HCT116 (cell line): ENCODE measurements at regions not wholly inside any gene's neighbourhood (a gene's known extent, or its start where the extent isn't known, plus 50 kb on each side); places are given as distances from the start of the nearest gene placed in this dataset.
"Not testable (repeated sequence)": the region's sequence is repeated elsewhere in the genome, so short reads cannot be mapped to it uniquely, and the experiment has no call there.

Experiments used
- CEBPB ChIP-seq: IDR thresholded peaks from 2 replicates; pipeline ENCODE4 v1.6.1; 2012; ENCODE audit warnings: low read depth
- EGR1 ChIP-seq: IDR thresholded peaks from 2 replicates; pipeline ENCODE4 v1.6.1; 2012; ENCODE audit warnings: low read depth
- EZH2 ChIP-seq: fragments of 200-600 bp; sonication (generic); IDR thresholded peaks from 2 replicates; pipeline ENCODE4 v1.6.1; 2017; ENCODE audit warnings: antibody characterized with exemption, mixed run types
- JUND ChIP-seq: IDR thresholded peaks from 2 replicates; pipeline ENCODE4 v1.6.1; 2012
- POLR2A ChIP-seq: IDR thresholded peaks from 2 replicates; pipeline ENCODE4 v1.7.0; 2011; ENCODE audit warnings: borderline replicate concordance; ENCODE audit not compliant: insufficient read depth, insufficient read length; ENCODE audit errors: extremely low read depth
- POLR2AphosphoS5 ChIP-seq: IDR thresholded peaks from 2 replicates; pipeline ENCODE4 v1.6.1; 2011; ENCODE audit warnings: mild to moderate bottlenecking, low read depth, low read length, moderate library complexity
- RAD21 ChIP-seq: IDR thresholded peaks from 2 replicates; pipeline ENCODE4 v1.6.1; 2012; ENCODE audit warnings: low read depth, mild to moderate bottlenecking
- YY1 ChIP-seq: IDR thresholded peaks from 2 replicates; pipeline ENCODE4 v1.6.1; 2011; ENCODE audit warnings: low read length, low read depth, moderate library complexity, mild to moderate bottlenecking; ENCODE audit not compliant: insufficient replicate concordance; ENCODE audit errors: extremely low read depth
- TF ChIP-seq, protein P1 (sequence below): IDR thresholded peaks from 2 replicates; pipeline ENCODE4 v1.6.1; 2012; ENCODE audit warnings: low read depth
- TF ChIP-seq, protein P2 (sequence below), 3 experiments: fragments of 200-600 bp in 1 of 3; sonication (generic) in 1 of 3; IDR thresholded peaks in 2 of 3; conservative IDR thresholded peaks in 1 of 3; 2 replicates each; pipeline ENCODE4 v1.5.1; 2012 to 2017; ENCODE audit warnings: low read depth in 2 of 3, low read length in 2 of 3, antibody characterized with exemption in 1 of 3, borderline replicate concordance in 1 of 3, control low read depth in 1 of 3, mild to moderate bottlenecking in 1 of 3, mixed read lengths in 1 of 3, mixed run types in 1 of 3, moderate library complexity in 1 of 3; ENCODE audit not compliant: insufficient read depth in 1 of 3
- TF ChIP-seq, protein P3 (sequence below): IDR thresholded peaks from 2 replicates; pipeline ENCODE4 v1.6.1; 2012

DNA sequence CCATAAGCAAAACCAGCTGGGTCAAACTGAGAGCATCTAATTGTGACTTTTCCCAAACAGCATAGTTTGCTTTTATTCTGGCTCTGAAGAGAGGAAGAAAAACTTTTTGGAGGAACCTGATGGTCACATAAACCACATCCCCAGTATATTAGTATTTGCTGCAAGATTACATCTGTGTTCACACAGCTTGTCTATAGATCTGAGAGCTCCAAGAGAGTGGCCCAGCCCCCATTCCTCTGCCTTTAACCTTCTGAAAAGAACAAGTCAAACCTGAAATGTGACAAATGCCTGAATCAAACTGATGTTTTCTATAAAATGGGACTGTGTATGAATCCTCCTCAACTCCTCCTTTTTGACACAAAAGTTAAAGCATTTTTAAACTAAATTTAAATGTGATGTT is 435.2 kb downstream of the ZNF479 start:
- not testable (repeated sequence) for TF ChIP-seq CEBPB, POLR2AphosphoS5, POLR2A, EZH2, EGR1, JUND, YY1, RAD21
- TF ChIP-seq, protein P1, sequence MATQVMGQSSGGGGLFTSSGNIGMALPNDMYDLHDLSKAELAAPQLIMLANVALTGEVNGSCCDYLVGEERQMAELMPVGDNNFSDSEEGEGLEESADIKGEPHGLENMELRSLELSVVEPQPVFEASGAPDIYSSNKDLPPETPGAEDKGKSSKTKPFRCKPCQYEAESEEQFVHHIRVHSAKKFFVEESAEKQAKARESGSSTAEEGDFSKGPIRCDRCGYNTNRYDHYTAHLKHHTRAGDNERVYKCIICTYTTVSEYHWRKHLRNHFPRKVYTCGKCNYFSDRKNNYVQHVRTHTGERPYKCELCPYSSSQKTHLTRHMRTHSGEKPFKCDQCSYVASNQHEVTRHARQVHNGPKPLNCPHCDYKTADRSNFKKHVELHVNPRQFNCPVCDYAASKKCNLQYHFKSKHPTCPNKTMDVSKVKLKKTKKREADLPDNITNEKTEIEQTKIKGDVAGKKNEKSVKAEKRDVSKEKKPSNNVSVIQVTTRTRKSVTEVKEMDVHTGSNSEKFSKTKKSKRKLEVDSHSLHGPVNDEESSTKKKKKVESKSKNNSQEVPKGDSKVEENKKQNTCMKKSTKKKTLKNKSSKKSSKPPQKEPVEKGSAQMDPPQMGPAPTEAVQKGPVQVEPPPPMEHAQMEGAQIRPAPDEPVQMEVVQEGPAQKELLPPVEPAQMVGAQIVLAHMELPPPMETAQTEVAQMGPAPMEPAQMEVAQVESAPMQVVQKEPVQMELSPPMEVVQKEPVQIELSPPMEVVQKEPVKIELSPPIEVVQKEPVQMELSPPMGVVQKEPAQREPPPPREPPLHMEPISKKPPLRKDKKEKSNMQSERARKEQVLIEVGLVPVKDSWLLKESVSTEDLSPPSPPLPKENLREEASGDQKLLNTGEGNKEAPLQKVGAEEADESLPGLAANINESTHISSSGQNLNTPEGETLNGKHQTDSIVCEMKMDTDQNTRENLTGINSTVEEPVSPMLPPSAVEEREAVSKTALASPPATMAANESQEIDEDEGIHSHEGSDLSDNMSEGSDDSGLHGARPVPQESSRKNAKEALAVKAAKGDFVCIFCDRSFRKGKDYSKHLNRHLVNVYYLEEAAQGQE = not testable (repeated sequence)
- TF ChIP-seq, protein P2, sequence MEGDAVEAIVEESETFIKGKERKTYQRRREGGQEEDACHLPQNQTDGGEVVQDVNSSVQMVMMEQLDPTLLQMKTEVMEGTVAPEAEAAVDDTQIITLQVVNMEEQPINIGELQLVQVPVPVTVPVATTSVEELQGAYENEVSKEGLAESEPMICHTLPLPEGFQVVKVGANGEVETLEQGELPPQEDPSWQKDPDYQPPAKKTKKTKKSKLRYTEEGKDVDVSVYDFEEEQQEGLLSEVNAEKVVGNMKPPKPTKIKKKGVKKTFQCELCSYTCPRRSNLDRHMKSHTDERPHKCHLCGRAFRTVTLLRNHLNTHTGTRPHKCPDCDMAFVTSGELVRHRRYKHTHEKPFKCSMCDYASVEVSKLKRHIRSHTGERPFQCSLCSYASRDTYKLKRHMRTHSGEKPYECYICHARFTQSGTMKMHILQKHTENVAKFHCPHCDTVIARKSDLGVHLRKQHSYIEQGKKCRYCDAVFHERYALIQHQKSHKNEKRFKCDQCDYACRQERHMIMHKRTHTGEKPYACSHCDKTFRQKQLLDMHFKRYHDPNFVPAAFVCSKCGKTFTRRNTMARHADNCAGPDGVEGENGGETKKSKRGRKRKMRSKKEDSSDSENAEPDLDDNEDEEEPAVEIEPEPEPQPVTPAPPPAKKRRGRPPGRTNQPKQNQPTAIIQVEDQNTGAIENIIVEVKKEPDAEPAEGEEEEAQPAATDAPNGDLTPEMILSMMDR (IDR thresholded peaks at IDR 0.05 in 2 of 3, conservative IDR thresholded peaks at IDR 0.05 in 1 of 3; ENCODE audit: borderline replicate concordance in 1 of 3, insufficient read depth in 1 of 3, low read depth in 2 of 3, low read length in 2 of 3) = not testable (repeated sequence)
- TF ChIP-seq, protein P3, sequence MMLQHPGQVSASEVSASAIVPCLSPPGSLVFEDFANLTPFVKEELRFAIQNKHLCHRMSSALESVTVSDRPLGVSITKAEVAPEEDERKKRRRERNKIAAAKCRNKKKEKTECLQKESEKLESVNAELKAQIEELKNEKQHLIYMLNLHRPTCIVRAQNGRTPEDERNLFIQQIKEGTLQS = not testable (repeated sequence)
